SK-N-SH (cell line): ENCODE measurements at regions not wholly inside any gene's neighbourhood (a gene's known extent, or its start where the extent isn't known, plus 50 kb on each side); places are given as distances from the start of the nearest gene placed in this dataset.

Experiments used
- CTCF ChIA-PET: fragments of 300-600, 350-600 bp; formaldehyde crosslinking; extraction: SDS; loops from one replicate; lab custom pipeline; 2021; lab: Yijun Ruan, JAX
- POLR2A ChIA-PET: fragments of 350-600 bp; sonication (Branson Sonifier 250); formaldehyde crosslinking; extraction: SDS; loops from one replicate; lab custom pipeline; 2020; ENCODE audit warnings: antibody characterized with exemption, inconsistent platforms; lab: Yijun Ruan, JAX
- DNase-seq: peaks from one replicate; pipeline ENCODE4 v3.0.0; 2012
- H2AFZ ChIP-seq: fragments of 200-600 bp; sonication (generic); 2 replicates; pipeline ENCODE4 v1.8.1; 2016; ENCODE audit warnings: antibody characterized with exemption, mild to moderate bottlenecking, low read depth
- H3F3A ChIP-seq: fragments of 200-600 bp; sonication (generic); replicated peaks from 2 replicates; pipeline ENCODE3; 2016; ENCODE audit warnings: antibody characterized with exemption, mild to moderate bottlenecking; ENCODE audit not compliant: insufficient read depth
- H3K27ac ChIP-seq, 2 experiments: fragments of 200-500 bp in 1 of 2; fragments of 200-600 bp in 1 of 2; sonication (Bioruptor generic) in 1 of 2; sonication (generic), shearing (Covaris generic) in 1 of 2; 2 replicates each; pipeline versions ENCODE4 v1.5.1 to v1.6.1; 2014 to 2016; ENCODE audit warnings: low read depth in 2 of 2, inconsistent platforms in 1 of 2, low read length in 1 of 2, mild to moderate bottlenecking in 1 of 2, mixed read lengths in 1 of 2
- H3K27me3 ChIP-seq: fragments of 200-600 bp; sonication (generic), shearing (Covaris generic); 2 replicates; pipeline ENCODE4 v1.6.1; 2016; ENCODE audit warnings: mixed run types; ENCODE audit not compliant: insufficient read depth
- H3K36me3 ChIP-seq, 2 experiments: fragments of 200-500 bp in 1 of 2; fragments of 200-600 bp in 1 of 2; sonication (Bioruptor generic) in 1 of 2; sonication (generic) in 1 of 2; replicated peaks in 1 of 2; 2 replicates each; pipeline versions ENCODE3 to v1.5.1; 2014 to 2016; ENCODE audit warnings: low read length in 1 of 2, mild to moderate bottlenecking in 1 of 2; ENCODE audit not compliant: insufficient read depth in 2 of 2, control insufficient read depth in 1 of 2
- H3K4me1 ChIP-seq, 2 experiments: fragments of 200-500 bp in 1 of 2; fragments of 200-600 bp in 1 of 2; sonication (Bioruptor generic) in 1 of 2; sonication (generic), shearing (Covaris generic) in 1 of 2; 2 replicates each; pipeline versions ENCODE4 v1.5.1 to v1.6.1; 2014 to 2016; ENCODE audit warnings: low read depth in 1 of 2, low read length in 1 of 2, mixed run types in 1 of 2; ENCODE audit not compliant: insufficient read depth in 2 of 2, control insufficient read depth in 1 of 2
- H3K4me2 ChIP-seq: fragments of 200-600 bp; sonication (generic), shearing (Covaris generic); 2 replicates; pipeline ENCODE4 v1.6.1; 2017; ENCODE audit warnings: mixed run types
- H3K4me3 ChIP-seq, 2 experiments: fragments of 200-500 bp in 1 of 2; fragments of 200-600 bp in 1 of 2; sonication (Bioruptor generic) in 1 of 2; sonication (generic), shearing (Covaris generic) in 1 of 2; 2 replicates each; pipeline versions ENCODE4 v1.5.1 to v1.8.1; 2014 to 2016; ENCODE audit warnings: low read depth in 2 of 2, inconsistent platforms in 1 of 2, low read length in 1 of 2, mild to moderate bottlenecking in 1 of 2, mixed read lengths in 1 of 2, moderate library complexity in 1 of 2
- H3K79me2 ChIP-seq: fragments of 200-600 bp; sonication (generic); 2 replicates; pipeline ENCODE4 v1.8.1; 2017; ENCODE audit warnings: mild to moderate bottlenecking; ENCODE audit not compliant: insufficient read depth
- H3K9ac ChIP-seq: fragments of 200-600 bp; sonication (generic); 2 replicates; pipeline ENCODE4 v1.6.1; 2017; ENCODE audit warnings: mixed run types
- H3K9me2 ChIP-seq: fragments of 200-600 bp; sonication (generic); 2 replicates; pipeline ENCODE4 v1.6.1; 2017; ENCODE audit warnings: mixed run types
- H3K9me3 ChIP-seq: fragments of 200-600 bp; sonication (generic); 2 replicates; pipeline ENCODE4 v1.6.1; 2017; ENCODE audit warnings: mixed run types, mild to moderate bottlenecking, moderate library complexity
- H4K20me1 ChIP-seq: fragments of 200-600 bp; sonication (generic); 2 replicates; pipeline ENCODE4 v1.6.1; 2017; ENCODE audit warnings: mild to moderate bottlenecking, mixed run types; ENCODE audit not compliant: insufficient read depth
- CHD2 ChIP-seq: fragments of 150-350 bp; IDR thresholded peaks from 2 replicates; pipeline ENCODE4 v1.6.1; 2018; ENCODE audit warnings: low read length; ENCODE audit not compliant: partially characterized antibody
- EP300 ChIP-seq, 2 experiments: IDR thresholded peaks; 2 replicates each; pipeline versions ENCODE4 v1.4.0 to v1.6.1; 2012; ENCODE audit warnings: borderline replicate concordance in 1 of 2, low read depth in 1 of 2, low read length in 1 of 2
- EZH2phosphoT487 ChIP-seq: fragments of 200-600 bp; sonication (generic); IDR thresholded peaks from 2 replicates; pipeline ENCODE4 v1.6.1; 2017; ENCODE audit warnings: low read depth, mixed run types, mild to moderate bottlenecking, antibody characterized with exemption, moderate library complexity, borderline replicate concordance
- FOSL2 ChIP-seq: IDR thresholded peaks from 2 replicates; pipeline ENCODE4 v1.4.0; 2012; ENCODE audit warnings: low read depth, mild to moderate bottlenecking, moderate library complexity, borderline replicate concordance
- FOXM1 ChIP-seq: IDR thresholded peaks from 2 replicates; pipeline ENCODE4 v1.4.0; 2012; ENCODE audit warnings: low read depth, mild to moderate bottlenecking
- GABPA ChIP-seq: IDR thresholded peaks from 2 replicates; pipeline ENCODE4 v1.4.0; 2012; ENCODE audit warnings: low read depth, mild to moderate bottlenecking
- GATA2 ChIP-seq: sonication (generic); formaldehyde crosslinking; IDR thresholded peaks from 2 replicates; pipeline ENCODE4 v1.5.0; 2020; ENCODE audit warnings: mild to moderate bottlenecking, missing genetic modification reagents
- RFX5 ChIP-seq: IDR thresholded peaks from 2 replicates; pipeline ENCODE4 v1.6.1; 2012; ENCODE audit warnings: mild to moderate bottlenecking, improper control_type of control experiment, low read length
- SMC3 ChIP-seq: IDR thresholded peaks from 2 replicates; pipeline ENCODE4 v1.6.1; 2012; ENCODE audit warnings: low read depth, low read length, improper control_type of control experiment
- WGBS: methylation state at CpG from one replicate; pipeline ENCODE4 v1.1.6; 2017; ENCODE audit warnings: low lambda C conversion rate; 5-methylcytosine and 5-hydroxymethylcytosine counted together
- TF ChIP-seq, protein P1 (sequence below): IDR thresholded peaks from 2 replicates; pipeline ENCODE4 v1.4.0; 2012; ENCODE audit warnings: low read depth, borderline replicate concordance
- TF ChIP-seq, protein P2 (sequence below): IDR thresholded peaks from 2 replicates; pipeline ENCODE4; 2012
- TF ChIP-seq, protein P3 (sequence below): fragments of 150-350 bp; IDR thresholded peaks from 2 replicates; pipeline ENCODE4 v1.6.1; 2017; ENCODE audit warnings: antibody characterized with exemption, low read length, low read depth, borderline replicate concordance

DNA sequence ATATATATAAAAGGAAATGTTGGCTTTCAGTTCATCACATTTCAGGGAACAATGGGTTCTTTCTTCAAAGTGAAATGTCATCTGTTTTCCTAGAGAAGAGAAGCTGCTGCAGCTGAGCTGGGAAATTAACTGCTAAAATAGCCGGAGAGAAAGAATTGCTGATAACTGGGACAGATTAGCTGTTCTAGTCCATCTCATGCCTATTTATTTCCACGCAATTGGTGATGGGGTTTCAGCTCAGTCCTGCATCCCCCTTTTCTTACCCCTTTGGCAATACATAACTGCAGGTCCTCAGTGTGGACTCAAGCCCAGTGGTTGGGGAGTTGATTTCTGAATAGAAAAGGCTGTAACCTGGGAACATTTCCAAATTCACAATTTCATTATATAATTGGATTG, 436.9 kb upstream of the TMEM132C start:
- CTCF ChIA-PET = interaction anchor here (1.4 kb wide), 1 partner anchor 152 kb away, joined by 4 read pairs; no protein-coding TSS in a partner anchor
- Histone ChIP-seq H3K4me1 (no peaks in the 10 kb centered on the region), H3K4me3 (no peak overlapping the region), H3K9ac (no peak overlapping the region), H3K27ac (no peak overlapping the region), H3K9me3 (no peaks in the 10 kb centered on the region), H3K9me2 (no peaks in the 10 kb centered on the region), H3K4me2 (no peak overlapping the region), H3K27me3 (no peaks in the 10 kb centered on the region), H2AFZ (no peak overlapping the region), H4K20me1 (no peaks in the 10 kb centered on the region), H3K36me3 (no peaks in the 10 kb centered on the region), H3K79me2 (no peaks in the 10 kb centered on the region), H3F3A (no peaks in the 10 kb centered on the region)
- peak; percentile 12 for DNase-seq
- 8% methylated on average over 2 of the region's 2 CpGs for WGBS
- TF ChIP-seq GABPA (no peak), FOXM1 (no peak), GATA2 (peak; percentile 41)
- TF ChIP-seq, protein P1, sequence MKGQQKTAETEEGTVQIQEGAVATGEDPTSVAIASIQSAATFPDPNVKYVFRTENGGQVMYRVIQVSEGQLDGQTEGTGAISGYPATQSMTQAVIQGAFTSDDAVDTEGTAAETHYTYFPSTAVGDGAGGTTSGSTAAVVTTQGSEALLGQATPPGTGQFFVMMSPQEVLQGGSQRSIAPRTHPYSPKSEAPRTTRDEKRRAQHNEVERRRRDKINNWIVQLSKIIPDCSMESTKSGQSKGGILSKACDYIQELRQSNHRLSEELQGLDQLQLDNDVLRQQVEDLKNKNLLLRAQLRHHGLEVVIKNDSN = no peak
- POLR2A ChIA-PET = no interaction called here

DNA sequence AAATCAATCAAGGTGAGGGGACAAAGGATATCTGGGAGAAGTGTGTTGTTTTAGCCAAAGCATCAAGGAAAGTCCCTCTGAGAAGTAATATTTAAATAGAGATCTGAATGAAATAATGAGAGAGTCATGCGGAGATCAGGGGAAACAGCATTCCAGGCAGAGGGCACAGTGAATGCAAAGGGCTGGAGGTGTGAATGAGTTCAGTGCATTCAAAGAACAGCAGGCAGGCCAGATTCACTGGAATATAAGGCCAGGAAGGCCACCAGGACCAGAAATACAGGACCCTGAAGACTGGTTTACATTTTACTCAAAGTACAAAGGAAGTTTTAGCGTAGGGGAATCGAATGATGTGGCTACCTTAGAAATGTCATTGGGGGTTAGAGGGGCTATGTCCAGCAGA, 436.2 kb upstream of the TMEM132C start:
- WGBS = 34% methylated on average over 3 of the region's 3 CpGs
- H3K4me3 ChIP-seq = no peak overlapping the region
- TF ChIP-seq SMC3 = no peak
- TF ChIP-seq RFX5 = no peak
- TF ChIP-seq, protein P2, sequence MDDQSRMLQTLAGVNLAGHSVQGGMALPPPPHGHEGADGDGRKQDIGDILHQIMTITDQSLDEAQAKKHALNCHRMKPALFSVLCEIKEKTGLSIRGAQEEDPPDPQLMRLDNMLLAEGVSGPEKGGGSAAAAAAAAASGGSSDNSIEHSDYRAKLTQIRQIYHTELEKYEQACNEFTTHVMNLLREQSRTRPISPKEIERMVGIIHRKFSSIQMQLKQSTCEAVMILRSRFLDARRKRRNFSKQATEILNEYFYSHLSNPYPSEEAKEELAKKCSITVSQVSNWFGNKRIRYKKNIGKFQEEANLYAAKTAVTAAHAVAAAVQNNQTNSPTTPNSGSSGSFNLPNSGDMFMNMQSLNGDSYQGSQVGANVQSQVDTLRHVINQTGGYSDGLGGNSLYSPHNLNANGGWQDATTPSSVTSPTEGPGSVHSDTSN = no peak
- TF ChIP-seq, protein P3, sequence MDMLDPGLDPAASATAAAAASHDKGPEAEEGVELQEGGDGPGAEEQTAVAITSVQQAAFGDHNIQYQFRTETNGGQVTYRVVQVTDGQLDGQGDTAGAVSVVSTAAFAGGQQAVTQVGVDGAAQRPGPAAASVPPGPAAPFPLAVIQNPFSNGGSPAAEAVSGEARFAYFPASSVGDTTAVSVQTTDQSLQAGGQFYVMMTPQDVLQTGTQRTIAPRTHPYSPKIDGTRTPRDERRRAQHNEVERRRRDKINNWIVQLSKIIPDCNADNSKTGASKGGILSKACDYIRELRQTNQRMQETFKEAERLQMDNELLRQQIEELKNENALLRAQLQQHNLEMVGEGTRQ = no peak
- no peak for TF ChIP-seq EP300 (IDR thresholded peaks at IDR 0.05; ENCODE audit: borderline replicate concordance in 1 of 2, low read depth in 1 of 2, low read length in 1 of 2)
- TF ChIP-seq FOXM1 = no peak
- no peak for TF ChIP-seq EZH2phosphoT487
- TF ChIP-seq FOSL2 = no peak
- TF ChIP-seq CHD2 = no peak
- ChIA-PET POLR2A (no interaction called here), CTCF (no interaction called here)
- H3K9me3 ChIP-seq = no peaks in the 10 kb centered on the region
- no peak overlapping the region for H2AFZ ChIP-seq
- H3K4me2 ChIP-seq = no peak overlapping the region
- DNase-seq = no peak
- H3K9ac ChIP-seq = no peak overlapping the region
- H3K36me3 ChIP-seq = no peaks in the 10 kb centered on the region
- no peaks in the 10 kb centered on the region for H3K4me1 ChIP-seq
- H4K20me1 ChIP-seq = no peaks in the 10 kb centered on the region
- no peaks in the 10 kb centered on the region for H3K79me2 ChIP-seq
- no peaks in the 10 kb centered on the region for H3K9me2 ChIP-seq
- no peaks in the 10 kb centered on the region for H3F3A ChIP-seq
- no peaks in the 10 kb centered on the region for H3K27me3 ChIP-seq
- no peak overlapping the region for H3K27ac ChIP-seq
